ENCODE measurements at regions not wholly inside any gene's neighbourhood (a gene's known extent, or its start where the extent isn't known, plus 50 kb on each side); places are given as distances from the start of the nearest gene placed in this dataset.

DNA sequence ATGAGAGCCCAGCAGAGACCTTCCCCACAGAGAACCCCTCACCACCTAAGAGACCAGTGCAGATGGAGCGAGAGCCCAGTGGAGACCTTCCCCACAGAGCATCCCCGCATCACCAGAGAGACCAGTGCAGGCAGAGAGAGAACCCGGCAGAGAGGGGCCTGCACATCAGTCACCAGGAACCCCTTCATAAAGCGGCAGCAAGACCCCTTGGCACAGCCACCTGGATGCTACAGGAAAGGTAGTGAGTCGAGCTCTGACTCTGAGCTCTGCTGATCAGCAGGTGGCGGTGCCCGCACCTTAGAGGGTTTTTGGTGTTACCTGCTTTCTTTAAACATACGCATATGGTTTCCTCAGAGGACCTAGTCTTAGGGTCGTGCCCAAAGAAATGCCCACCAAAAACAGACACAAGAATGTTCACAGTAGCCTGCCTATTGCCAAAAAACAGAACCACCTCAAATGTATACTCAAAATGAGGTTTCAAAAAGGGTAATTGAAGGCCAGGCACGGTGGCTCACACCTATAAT lies 678.7 kb downstream of the BRD1 start:
- TF ChIP-seq, protein P1, sequence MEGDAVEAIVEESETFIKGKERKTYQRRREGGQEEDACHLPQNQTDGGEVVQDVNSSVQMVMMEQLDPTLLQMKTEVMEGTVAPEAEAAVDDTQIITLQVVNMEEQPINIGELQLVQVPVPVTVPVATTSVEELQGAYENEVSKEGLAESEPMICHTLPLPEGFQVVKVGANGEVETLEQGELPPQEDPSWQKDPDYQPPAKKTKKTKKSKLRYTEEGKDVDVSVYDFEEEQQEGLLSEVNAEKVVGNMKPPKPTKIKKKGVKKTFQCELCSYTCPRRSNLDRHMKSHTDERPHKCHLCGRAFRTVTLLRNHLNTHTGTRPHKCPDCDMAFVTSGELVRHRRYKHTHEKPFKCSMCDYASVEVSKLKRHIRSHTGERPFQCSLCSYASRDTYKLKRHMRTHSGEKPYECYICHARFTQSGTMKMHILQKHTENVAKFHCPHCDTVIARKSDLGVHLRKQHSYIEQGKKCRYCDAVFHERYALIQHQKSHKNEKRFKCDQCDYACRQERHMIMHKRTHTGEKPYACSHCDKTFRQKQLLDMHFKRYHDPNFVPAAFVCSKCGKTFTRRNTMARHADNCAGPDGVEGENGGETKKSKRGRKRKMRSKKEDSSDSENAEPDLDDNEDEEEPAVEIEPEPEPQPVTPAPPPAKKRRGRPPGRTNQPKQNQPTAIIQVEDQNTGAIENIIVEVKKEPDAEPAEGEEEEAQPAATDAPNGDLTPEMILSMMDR (IDR thresholded peaks at IDR 0.05): no peak
- TF ChIP-seq POLR2A (IDR thresholded peaks at IDR 0.05): no peak

Data from heart left ventricle (tissue), 13 donors.